ENCODE measurements at regions not wholly inside any gene's neighbourhood (a gene's known extent, or its start where the extent isn't known, plus 50 kb on each side); places are given as distances from the start of the nearest gene placed in this dataset.

DNA sequence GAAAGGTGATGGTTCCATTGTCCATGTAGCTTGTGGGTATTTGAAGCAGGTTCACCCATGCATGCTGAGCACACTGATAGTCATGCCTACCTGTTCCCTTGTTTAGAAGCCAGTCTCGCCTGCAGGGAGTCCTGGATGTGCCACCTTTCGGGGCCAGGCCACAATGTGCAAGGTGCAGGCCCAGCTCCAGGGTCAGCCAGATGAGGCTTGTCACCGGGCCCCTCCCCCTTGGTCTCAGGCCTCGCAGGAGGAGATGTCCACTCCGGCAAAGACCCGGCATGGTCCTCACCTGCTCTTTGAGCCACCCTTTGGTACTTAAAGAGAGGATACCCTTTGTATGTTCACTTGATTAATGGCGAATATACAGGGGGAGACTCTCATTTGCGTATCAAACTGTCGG, 140.4 kb upstream of the RTL1 start:
- TF ChIP-seq CTCF (IDR thresholded peaks at IDR 0.05) (no peak), ZFX (IDR thresholded peaks at IDR 0.05; ENCODE audit: borderline replicate concordance) (no peak)

All from 22Rv1 (cell line).